Tibial artery (tissue), 4 donors: ENCODE measurements at regions not wholly inside any gene's neighbourhood (a gene's known extent, or its start where the extent isn't known, plus 50 kb on each side); places are given as distances from the start of the nearest gene placed in this dataset.

Source experiments
- DNase-seq, 2 donors: peaks; one replicate each; pipeline ENCODE4 v3.0.0-alpha.2; 2019
- H3K27ac ChIP-seq, 2 donors: fragments of 200-600 bp; sonication (generic) in 1 of 2; 1 replicate in 1 of 2; 2 replicates in 1 of 2; pipeline ENCODE4 v1.5.1; 2018 to 2019; ENCODE audit warnings: mild to moderate bottlenecking in 1 of 2
- H3K27me3 ChIP-seq, 2 donors: fragments of 200-600 bp; sonication (generic) in 1 of 2; one replicate each; pipeline versions ENCODE4 v1.5.1 to v1.6.0; 2016 to 2019
- H3K36me3 ChIP-seq, 3 donors: fragments of 200-600 bp; sonication (generic) in 2 of 3; one replicate each; pipeline ENCODE4 v1.5.1; 2016 to 2019; ENCODE audit warnings: mild to moderate bottlenecking in 2 of 3
- H3K4me1 ChIP-seq, 4 donors: fragments of 200-600 bp; sonication (generic) in 2 of 4; 1 replicate in 3 of 4; 2 replicates in 1 of 4; pipeline ENCODE4 v1.5.1; 2016 to 2019
- H3K4me3 ChIP-seq, 2 donors: fragments of 200-600 bp; sonication (generic) in 1 of 2; 1 replicate in 1 of 2; 2 replicates in 1 of 2; pipeline ENCODE4 v1.5.1; 2018 to 2019; ENCODE audit warnings: mild to moderate bottlenecking in 2 of 2
- H3K9me3 ChIP-seq, 3 donors: fragments of 200-600 bp; sonication (generic) in 1 of 3; one replicate each; pipeline ENCODE4 v1.5.1; 2016 to 2019
- CTCF ChIP-seq, 2 experiments: fragments of 200-600 bp in 1 of 2; fragments of 450-650 bp in 1 of 2; IDR thresholded peaks; one replicate each; pipeline ENCODE4 v1.5.1; 2017 to 2019; ENCODE audit warnings: antibody characterized with exemption in 2 of 2, mild to moderate bottlenecking in 1 of 2, moderate library complexity in 1 of 2
- intact Hi-C: fragments of 100-400 bp; cut with DNase I; formaldehyde crosslinking; loops from one replicate; pipeline ENCODE4 v1.15.0; 2023; ENCODE audit warnings: low total_unique reads

DNA sequence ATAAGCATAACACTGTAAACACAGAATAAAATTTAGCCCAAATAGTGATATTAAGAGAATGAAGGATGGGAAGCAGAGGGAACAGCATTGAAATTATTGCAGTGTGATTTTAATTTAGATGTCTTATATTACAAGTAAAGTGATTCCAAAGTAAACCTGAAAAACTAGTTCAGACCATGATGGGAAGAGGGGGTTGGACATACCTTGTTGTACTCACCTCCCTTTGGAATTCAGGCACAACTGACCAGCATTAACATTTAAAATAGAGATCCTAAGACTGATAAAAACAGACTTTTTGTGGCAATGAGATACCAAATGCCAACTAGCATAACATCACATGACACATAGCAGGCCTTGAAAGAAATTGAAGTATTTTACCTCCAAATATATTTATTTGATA is 210.0 kb upstream of the ADRA1D start:
- Histone ChIP-seq H3K36me3 (no peaks in the 10 kb centered on the region), H3K9me3 (no peaks in the 10 kb centered on the region), H3K27ac (no peak overlapping the region), H3K4me1 (peaks cover 0 to 4% (median 0%) of the 10 kb centered on the region in 4 donors), H3K4me3 (no peak overlapping the region), H3K27me3 (no peaks in the 10 kb centered on the region)
- DNase-seq: no peak
- intact Hi-C loops: no loop called here
- no peak for TF ChIP-seq CTCF (IDR thresholded peaks at IDR 0.05)

DNA sequence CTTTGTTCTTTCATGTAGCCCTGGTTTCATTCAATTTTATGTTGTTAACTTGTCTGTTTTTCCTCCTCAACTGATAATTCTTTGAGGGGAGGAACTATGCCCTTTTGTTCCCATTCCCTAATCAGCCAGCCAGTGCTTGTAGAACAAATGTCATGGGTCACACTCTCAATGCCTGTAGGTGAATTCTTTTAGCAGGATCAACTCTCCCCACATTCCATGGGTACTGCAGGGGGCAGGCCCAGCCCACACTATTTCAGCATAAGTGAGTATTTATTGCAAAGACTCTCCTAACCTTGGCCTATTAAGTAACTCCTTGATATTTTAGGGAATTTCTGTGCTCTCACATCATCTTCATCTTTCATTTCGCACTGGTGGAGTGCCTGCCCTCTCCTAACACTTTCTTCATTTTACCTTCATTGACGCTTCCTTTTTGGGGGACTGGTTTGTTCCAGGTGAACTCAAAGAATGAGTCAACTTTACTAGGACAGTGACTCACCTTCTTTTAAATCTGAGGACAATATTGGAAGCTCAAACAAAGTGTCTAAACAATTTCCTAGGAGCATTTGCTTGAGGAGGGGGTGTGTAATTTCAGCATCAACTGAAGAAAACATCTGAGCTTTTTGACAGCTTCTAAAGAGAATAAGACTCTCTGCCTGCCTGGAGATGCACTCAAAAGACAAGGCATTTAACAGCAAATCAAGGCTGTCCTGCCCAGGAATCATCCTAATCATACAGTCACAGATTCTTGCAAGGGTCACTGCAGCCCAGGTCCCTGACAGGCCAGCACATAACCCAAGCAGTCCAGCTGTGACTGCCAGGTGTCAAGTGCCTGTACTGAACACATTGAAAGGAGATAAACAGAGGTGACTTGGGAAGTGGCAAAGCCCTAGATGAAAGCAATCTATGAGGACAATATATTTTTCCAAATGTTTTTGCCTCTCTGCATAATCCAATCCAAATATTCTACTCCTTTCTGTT is 208.8 kb upstream of the ADRA1D start:
- Histone ChIP-seq H3K9me3 (no peaks in the 10 kb centered on the region), H3K27ac (no peak overlapping the region), H3K36me3 (no peaks in the 10 kb centered on the region), H3K27me3 (no peaks in the 10 kb centered on the region), H3K4me1 (peaks cover 0 to 16% (median 0%) of the 10 kb centered on the region in 4 donors), H3K4me3 (no peak overlapping the region)
- intact Hi-C loops: no loop called here
- no peak for DNase-seq
- TF ChIP-seq CTCF (IDR thresholded peaks at IDR 0.05): no peak

GRCh38 chr20:4455996-4456395 is 206.9 kb upstream of the ADRA1D start:
- no peak for TF ChIP-seq CTCF (IDR thresholded peaks at IDR 0.05)

DNA sequence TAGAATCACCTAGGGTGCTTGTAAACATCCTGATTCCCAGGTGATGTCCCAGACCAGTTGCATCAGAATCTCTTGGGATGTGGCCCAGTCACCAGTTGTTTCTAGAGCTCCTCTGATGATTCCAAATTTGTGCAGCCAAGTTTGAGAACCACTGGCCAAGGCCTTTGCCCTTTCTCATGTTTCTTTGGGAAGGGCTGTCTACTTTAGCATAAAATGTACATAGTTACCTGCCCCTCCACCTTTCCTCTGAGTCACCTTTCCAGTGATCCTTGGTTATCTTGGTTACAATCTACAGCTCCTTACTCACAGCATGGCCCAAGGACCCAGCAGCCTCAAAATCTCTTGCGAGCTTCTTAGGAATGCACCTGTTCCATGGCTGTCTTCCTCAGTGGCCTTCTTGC is 206.2 kb upstream of the ADRA1D start:
- Histone ChIP-seq H3K36me3 (no peaks in the 10 kb centered on the region), H3K27ac (no peak overlapping the region), H3K4me1 (peaks cover 0 to 42% (median 4%) of the 10 kb centered on the region in 4 donors), H3K4me3 (no peak overlapping the region), H3K9me3 (no peaks in the 10 kb centered on the region), H3K27me3 (no peaks in the 10 kb centered on the region)
- TF ChIP-seq CTCF (IDR thresholded peaks at IDR 0.05): no peak
- intact Hi-C loops: no loop called here
- no peak for DNase-seq

More at GRCh38 chr20:4455996-4456395, 206.9 kb upstream of the ADRA1D start:
- no peaks in the 10 kb centered on the region for H3K27me3 ChIP-seq
- H3K27ac ChIP-seq: no peak overlapping the region
- no peak for DNase-seq
- no peak overlapping the region for H3K4me3 ChIP-seq
- intact Hi-C loops: no loop called here
- H3K4me1 ChIP-seq: peaks cover 0 to 35% (median 2%) of the 10 kb centered on the region in 4 donors
- no peaks in the 10 kb centered on the region for H3K36me3 ChIP-seq
- H3K9me3 ChIP-seq: no peaks in the 10 kb centered on the region

DNA sequence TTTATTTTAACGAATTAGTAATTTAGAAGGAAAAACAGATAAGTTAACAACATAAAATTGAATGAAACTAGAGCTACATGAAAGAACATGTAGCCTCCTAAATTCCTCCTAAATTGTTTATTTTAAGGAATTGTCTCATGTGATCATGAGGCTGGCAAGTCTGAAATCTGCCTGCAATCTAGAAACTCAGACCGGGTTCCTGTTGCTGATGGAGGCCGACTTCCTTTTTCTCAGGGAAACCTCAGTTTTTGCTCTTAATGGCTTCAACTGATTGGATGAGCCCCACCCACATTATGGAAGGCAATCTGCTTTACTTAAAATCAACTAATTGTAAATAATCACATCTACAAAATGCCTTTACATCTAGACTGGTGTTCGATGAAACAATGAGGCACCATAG is 205.0 kb upstream of the ADRA1D start:
- intact Hi-C loops: no loop called here
- no peaks in the 10 kb centered on the region for H3K9me3 ChIP-seq

More for the DNA sequence above, 205.0 kb upstream of the ADRA1D start:
- DNase-seq: no peak
- Histone ChIP-seq H3K4me1 (peaks cover 0 to 52% (median 7%) of the 10 kb centered on the region in 4 donors), H3K36me3 (no peaks in the 10 kb centered on the region), H3K27ac (no peak overlapping the region), H3K27me3 (no peaks in the 10 kb centered on the region), H3K4me3 (no peak overlapping the region)
- TF ChIP-seq CTCF (IDR thresholded peaks at IDR 0.05): no peak
